PFSK-1 (cell line): ENCODE measurements at regions not wholly inside any gene's neighbourhood (a gene's known extent, or its start where the extent isn't known, plus 50 kb on each side); places are given as distances from the start of the nearest gene placed in this dataset.

ENCODE experiments used
- FOXP2 ChIP-seq: optimal IDR thresholded peaks from 2 replicates; pipeline ENCODE3; 2011; ENCODE audit warnings: borderline replicate concordance, control low read depth, inconsistent platforms; ENCODE audit not compliant: insufficient read depth; ENCODE audit errors: extremely low read length, extremely low read depth
- POLR2AphosphoS5 ChIP-seq: IDR thresholded peaks from 2 replicates; pipeline ENCODE4 v1.6.1; 2012; ENCODE audit warnings: low read depth, mild to moderate bottlenecking, control low read depth, low read length, moderate library complexity
- SIN3A ChIP-seq: IDR thresholded peaks from 2 replicates; pipeline ENCODE4 v1.6.1; 2012; ENCODE audit warnings: mild to moderate bottlenecking, low read length, moderate library complexity, borderline replicate concordance; ENCODE audit not compliant: insufficient read depth
- TAF1 ChIP-seq: IDR thresholded peaks from 2 replicates; pipeline ENCODE4 v1.6.1; 2012; ENCODE audit warnings: low read length, control low read depth, borderline replicate concordance; ENCODE audit not compliant: insufficient read depth
- TF ChIP-seq, protein P1 (sequence below), 2 experiments: IDR thresholded peaks; 2 replicates each; pipeline versions ENCODE4 v1.6.1 to v1.8.0; 2011 to 2012; ENCODE audit warnings: low read depth in 2 of 2, low read length in 2 of 2, control low read depth in 1 of 2, inconsistent platforms in 1 of 2, mild to moderate bottlenecking in 1 of 2, moderate library complexity in 1 of 2; ENCODE audit not compliant: insufficient read depth in 1 of 2

DNA sequence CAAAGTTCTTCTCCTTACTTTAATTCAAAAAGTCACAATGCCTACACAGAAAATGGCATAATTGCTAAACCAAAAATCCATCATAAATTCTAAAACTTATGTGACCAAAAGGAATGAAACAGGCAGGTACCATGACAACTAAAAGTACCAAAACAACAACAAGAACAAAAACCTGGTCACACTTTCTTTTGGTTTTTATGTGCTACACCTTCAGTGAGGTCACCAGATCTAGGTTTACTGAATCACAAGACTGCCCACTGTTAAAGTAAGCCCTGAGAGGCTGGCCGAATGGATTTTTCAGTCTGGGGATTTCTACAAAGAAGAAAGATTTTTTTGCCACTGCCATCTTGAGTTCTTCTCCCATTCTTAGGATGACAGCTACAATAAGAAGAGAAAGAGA, 583.0 kb upstream of the PKN2 start:
- no peak for TF ChIP-seq TAF1
- no peak for TF ChIP-seq FOXP2
- no peak for TF ChIP-seq POLR2AphosphoS5
- TF ChIP-seq SIN3A, result no peak
- TF ChIP-seq, protein P1, sequence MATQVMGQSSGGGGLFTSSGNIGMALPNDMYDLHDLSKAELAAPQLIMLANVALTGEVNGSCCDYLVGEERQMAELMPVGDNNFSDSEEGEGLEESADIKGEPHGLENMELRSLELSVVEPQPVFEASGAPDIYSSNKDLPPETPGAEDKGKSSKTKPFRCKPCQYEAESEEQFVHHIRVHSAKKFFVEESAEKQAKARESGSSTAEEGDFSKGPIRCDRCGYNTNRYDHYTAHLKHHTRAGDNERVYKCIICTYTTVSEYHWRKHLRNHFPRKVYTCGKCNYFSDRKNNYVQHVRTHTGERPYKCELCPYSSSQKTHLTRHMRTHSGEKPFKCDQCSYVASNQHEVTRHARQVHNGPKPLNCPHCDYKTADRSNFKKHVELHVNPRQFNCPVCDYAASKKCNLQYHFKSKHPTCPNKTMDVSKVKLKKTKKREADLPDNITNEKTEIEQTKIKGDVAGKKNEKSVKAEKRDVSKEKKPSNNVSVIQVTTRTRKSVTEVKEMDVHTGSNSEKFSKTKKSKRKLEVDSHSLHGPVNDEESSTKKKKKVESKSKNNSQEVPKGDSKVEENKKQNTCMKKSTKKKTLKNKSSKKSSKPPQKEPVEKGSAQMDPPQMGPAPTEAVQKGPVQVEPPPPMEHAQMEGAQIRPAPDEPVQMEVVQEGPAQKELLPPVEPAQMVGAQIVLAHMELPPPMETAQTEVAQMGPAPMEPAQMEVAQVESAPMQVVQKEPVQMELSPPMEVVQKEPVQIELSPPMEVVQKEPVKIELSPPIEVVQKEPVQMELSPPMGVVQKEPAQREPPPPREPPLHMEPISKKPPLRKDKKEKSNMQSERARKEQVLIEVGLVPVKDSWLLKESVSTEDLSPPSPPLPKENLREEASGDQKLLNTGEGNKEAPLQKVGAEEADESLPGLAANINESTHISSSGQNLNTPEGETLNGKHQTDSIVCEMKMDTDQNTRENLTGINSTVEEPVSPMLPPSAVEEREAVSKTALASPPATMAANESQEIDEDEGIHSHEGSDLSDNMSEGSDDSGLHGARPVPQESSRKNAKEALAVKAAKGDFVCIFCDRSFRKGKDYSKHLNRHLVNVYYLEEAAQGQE (IDR thresholded peaks at IDR 0.05; ENCODE audit: insufficient read depth in 1 of 2, low read depth in 2 of 2, low read length in 2 of 2), result no peak

DNA sequence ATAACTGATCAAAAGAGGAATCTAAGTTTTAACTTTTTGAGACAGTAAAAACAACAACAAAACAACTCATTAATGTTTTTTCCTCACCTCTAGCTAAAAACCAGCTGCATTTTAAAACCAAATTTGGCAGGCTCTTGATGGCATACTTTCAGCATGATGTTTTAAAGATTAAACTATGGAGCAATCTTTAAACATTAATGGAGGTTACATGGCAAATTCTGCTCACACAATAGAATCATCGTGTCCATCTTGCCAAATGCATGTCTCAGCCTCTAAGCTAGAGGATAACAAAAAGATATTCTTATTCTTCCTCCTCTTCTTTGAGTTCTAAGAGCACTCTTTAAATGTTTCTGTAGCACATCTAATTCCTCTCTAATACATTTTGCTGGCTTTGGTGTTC, 579.8 kb upstream of the PKN2 start:
- no peak for TF ChIP-seq POLR2AphosphoS5

DNA sequence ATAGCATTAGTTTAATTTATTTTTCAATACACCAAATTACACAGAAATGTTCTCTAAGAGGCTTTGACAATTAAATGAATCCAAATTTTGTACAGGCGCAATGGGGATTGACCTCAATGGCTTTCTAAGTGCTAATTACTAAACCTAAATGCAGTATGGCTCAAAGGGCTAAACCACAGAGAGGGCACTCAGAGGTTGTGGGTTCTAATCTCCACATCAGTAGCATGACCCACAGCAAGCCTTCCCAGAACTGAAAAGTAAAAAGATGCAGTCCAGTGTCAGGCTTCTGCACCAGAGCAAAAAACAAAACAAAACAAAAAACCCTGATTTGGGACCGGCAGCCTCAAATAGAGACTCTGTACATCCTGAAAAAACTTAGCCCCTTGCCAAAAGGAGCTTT, 579.2 kb upstream of the PKN2 start:
- no peak for TF ChIP-seq SIN3A
- TF ChIP-seq POLR2AphosphoS5, result no peak
- TF ChIP-seq FOXP2, result no peak
- TF ChIP-seq, protein P1 (IDR thresholded peaks at IDR 0.05; ENCODE audit: insufficient read depth in 1 of 2, low read depth in 2 of 2, low read length in 2 of 2), result no peak
- no peak for TF ChIP-seq TAF1

- TF ChIP-seq POLR2AphosphoS5, result no peak
- no peak for TF ChIP-seq FOXP2
- TF ChIP-seq TAF1, result no peak
- no peak for TF ChIP-seq SIN3A
- TF ChIP-seq, protein P1 (IDR thresholded peaks at IDR 0.05; ENCODE audit: insufficient read depth in 1 of 2, low read depth in 2 of 2, low read length in 2 of 2), result no peak
These were observed 572.3 kb upstream of the PKN2 start for GRCh38 chr1:88111816-88112215.

GRCh38 chr1:88117597-88117996, 566.5 kb upstream of the PKN2 start:
- TF ChIP-seq, protein P1 (IDR thresholded peaks at IDR 0.05; ENCODE audit: insufficient read depth in 1 of 2, low read depth in 2 of 2, low read length in 2 of 2), result no peak
- no peak for TF ChIP-seq POLR2AphosphoS5
